ENCODE measurements at regions not wholly inside any gene's neighbourhood (a gene's known extent, or its start where the extent isn't known, plus 50 kb on each side); places are given as distances from the start of the nearest gene placed in this dataset.

- no peak for TF ChIP-seq CTCF (IDR thresholded peaks at IDR 0.05; ENCODE audit: insufficient read depth, low read length, poor library complexity, severe bottlenecking)
- no peak for TF ChIP-seq EZH2phosphoT487 (conservative IDR thresholded peaks at IDR 0.05; ENCODE audit: low read length)
Measured at GRCh38 chr1:17944646-17945045, 163.0 kb upstream of the IGSF21 start.

Measured in SU-DHL-6 (cell line).